SK-N-SH treated with all-trans-retinoic acid at 6 μM for 48 hours (cell line): ENCODE measurements at regions not wholly inside any gene's neighbourhood (a gene's known extent, or its start where the extent isn't known, plus 50 kb on each side); places are given as distances from the start of the nearest gene placed in this dataset.
A peak's percentile ranks its signal among the peaks of the same experiment; 100 is the strongest.

Experiments
- ATAC-seq: fragments of 200-7000 bp; cut with Tn5 transposase; 3 replicates; pipeline ENCODE4 v1.9.1; 2020; ENCODE audit warnings: mild to moderate bottlenecking, moderate library complexity
- ARNTL ChIP-seq: fragments of 450-650 bp; formaldehyde crosslinking; IDR thresholded peaks from 2 replicates; pipeline ENCODE4 v1.5.0; 2020; ENCODE audit warnings: low read depth, mild to moderate bottlenecking, moderate library complexity, borderline replicate concordance
- BACH2 ChIP-seq: fragments of 250-450 bp; sonication (Bioruptor Pico); IDR thresholded peaks from 2 replicates; pipeline ENCODE4 v1.9.0; 2021; ENCODE audit warnings: mild to moderate bottlenecking, borderline replicate concordance
- CSDC2 ChIP-seq: fragments of 250-450 bp; sonication (Bioruptor Pico); IDR thresholded peaks from 2 replicates; pipeline ENCODE4 v1.5.0; 2020; ENCODE audit warnings: mild to moderate bottlenecking, moderate library complexity
- GLIS3 ChIP-seq: fragments of 250-450 bp; sonication (Bioruptor Pico); IDR thresholded peaks from 2 replicates; pipeline ENCODE4 v1.5.0; 2020; ENCODE audit warnings: mild to moderate bottlenecking, moderate library complexity
- ISL1 ChIP-seq: fragments of 250-450 bp; sonication (Bioruptor Pico); IDR thresholded peaks from 2 replicates; pipeline ENCODE4 v2.1.2; 2022; ENCODE audit warnings: mild to moderate bottlenecking, moderate library complexity
- OSR1 ChIP-seq: fragments of 250-450 bp; sonication (Bioruptor Pico); IDR thresholded peaks from 2 replicates; pipeline ENCODE4 v1.8.0; 2022; ENCODE audit warnings: moderate library complexity, mild to moderate bottlenecking, inconsistent platforms
- SNAI2 ChIP-seq: fragments of 250-450 bp; sonication (Bioruptor Pico); IDR thresholded peaks from 2 replicates; pipeline ENCODE4 v1.5.0; 2020; ENCODE audit warnings: mild to moderate bottlenecking, moderate library complexity
- TCF4 ChIP-seq: fragments of 250-450 bp; sonication (Bioruptor Pico); IDR thresholded peaks from 2 replicates; pipeline ENCODE4 v1.8.0; 2021; ENCODE audit warnings: mild to moderate bottlenecking, moderate library complexity, borderline replicate concordance
- TOX ChIP-seq: fragments of 250-450 bp; sonication (Bioruptor Pico); IDR thresholded peaks from 2 replicates; pipeline ENCODE4 v1.8.0; 2021; ENCODE audit warnings: mild to moderate bottlenecking, moderate library complexity, borderline replicate concordance
- ZC3H10 ChIP-seq: fragments of 250-450 bp; sonication (Bioruptor Pico); IDR thresholded peaks from 2 replicates; pipeline ENCODE4 v1.5.1; 2021; ENCODE audit warnings: mild to moderate bottlenecking, moderate library complexity
- ZFP3 ChIP-seq: fragments of 250-450 bp; sonication (Bioruptor Pico); IDR thresholded peaks from 2 replicates; pipeline ENCODE4 v1.5.0; 2020; ENCODE audit warnings: mild to moderate bottlenecking, moderate library complexity
- ZNF70 ChIP-seq: fragments of 450-650 bp; formaldehyde crosslinking; IDR thresholded peaks from 2 replicates; pipeline ENCODE4 v1.5.0; 2020; ENCODE audit warnings: mild to moderate bottlenecking, moderate library complexity
- ZNF8 ChIP-seq: fragments of 450-650 bp; formaldehyde crosslinking; IDR thresholded peaks from 2 replicates; pipeline ENCODE4 v1.5.0; 2020; ENCODE audit warnings: mild to moderate bottlenecking, moderate library complexity
- TF ChIP-seq, protein P1 (sequence below): fragments of 250-450 bp; sonication (Bioruptor Pico); IDR thresholded peaks from 2 replicates; pipeline ENCODE4 v1.5.1; 2020; ENCODE audit warnings: low read depth, mild to moderate bottlenecking, moderate library complexity
- TF ChIP-seq, protein P2 (sequence below): fragments of 250-450 bp; sonication (Bioruptor Pico); IDR thresholded peaks from 2 replicates; pipeline ENCODE4 v1.8.0; 2020; ENCODE audit warnings: mild to moderate bottlenecking, moderate library complexity, borderline replicate concordance
- TF ChIP-seq, protein P3 (sequence below): fragments of 250-450 bp; sonication (Bioruptor Pico); IDR thresholded peaks from 2 replicates; pipeline ENCODE4 v1.5.1; 2021; ENCODE audit warnings: mild to moderate bottlenecking, moderate library complexity
- TF ChIP-seq, protein P4 (sequence below): fragments of 250-450 bp; sonication (Bioruptor Pico); IDR thresholded peaks from 2 replicates; pipeline ENCODE4 v1.8.0; 2021; ENCODE audit warnings: low read depth, mild to moderate bottlenecking, moderate library complexity, borderline replicate concordance
- TF ChIP-seq, protein P5 (sequence below): fragments of 250-450 bp; sonication (Bioruptor Pico); IDR thresholded peaks from 2 replicates; pipeline ENCODE4 v1.5.0; 2020; ENCODE audit warnings: mild to moderate bottlenecking, moderate library complexity

DNA sequence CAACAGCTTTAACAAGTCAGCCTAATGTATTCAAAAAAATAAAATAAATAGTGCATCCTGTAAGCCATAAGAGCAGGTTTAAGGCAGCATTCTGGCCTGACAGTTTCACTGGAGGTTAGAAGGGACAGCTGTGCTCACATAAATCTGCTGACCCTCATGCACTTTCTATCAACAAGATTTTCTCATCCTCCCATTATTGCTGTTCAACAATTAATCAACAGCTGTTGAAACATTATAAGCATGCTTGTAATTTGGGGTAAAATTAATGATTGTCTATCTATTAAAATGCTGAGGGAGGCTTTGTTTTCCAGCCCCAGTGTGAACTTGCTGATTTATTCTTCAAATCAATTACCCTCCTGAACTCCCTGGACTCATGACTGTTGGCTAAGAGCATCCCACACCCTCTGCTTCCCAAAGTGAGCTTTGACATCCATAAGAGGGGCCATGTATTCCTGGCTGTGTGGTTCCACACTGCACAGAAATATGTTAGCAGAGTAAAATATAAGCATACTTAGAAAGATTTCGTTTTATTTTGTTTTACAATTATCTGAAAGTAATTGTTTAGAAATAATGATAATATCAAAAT lies 492.4 kb downstream of the EFNB2 start (continued):
- TF ChIP-seq, protein P1, sequence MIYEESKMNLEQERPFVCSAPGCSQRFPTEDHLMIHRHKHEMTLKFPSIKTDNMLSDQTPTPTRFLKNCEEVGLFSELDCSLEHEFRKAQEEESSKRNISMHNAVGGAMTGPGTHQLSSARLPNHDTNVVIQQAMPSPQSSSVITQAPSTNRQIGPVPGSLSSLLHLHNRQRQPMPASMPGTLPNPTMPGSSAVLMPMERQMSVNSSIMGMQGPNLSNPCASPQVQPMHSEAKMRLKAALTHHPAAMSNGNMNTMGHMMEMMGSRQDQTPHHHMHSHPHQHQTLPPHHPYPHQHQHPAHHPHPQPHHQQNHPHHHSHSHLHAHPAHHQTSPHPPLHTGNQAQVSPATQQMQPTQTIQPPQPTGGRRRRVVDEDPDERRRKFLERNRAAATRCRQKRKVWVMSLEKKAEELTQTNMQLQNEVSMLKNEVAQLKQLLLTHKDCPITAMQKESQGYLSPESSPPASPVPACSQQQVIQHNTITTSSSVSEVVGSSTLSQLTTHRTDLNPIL, result no peak
- TF ChIP-seq ISL1 (CRISPR knock-in tag), result no peak
- TF ChIP-seq BACH2, result no peak
- TF ChIP-seq GLIS3 (CRISPR knock-in tag), result no peak
- no peak for TF ChIP-seq ZNF8
- TF ChIP-seq CSDC2 (CRISPR knock-in tag), result no peak

DNA sequence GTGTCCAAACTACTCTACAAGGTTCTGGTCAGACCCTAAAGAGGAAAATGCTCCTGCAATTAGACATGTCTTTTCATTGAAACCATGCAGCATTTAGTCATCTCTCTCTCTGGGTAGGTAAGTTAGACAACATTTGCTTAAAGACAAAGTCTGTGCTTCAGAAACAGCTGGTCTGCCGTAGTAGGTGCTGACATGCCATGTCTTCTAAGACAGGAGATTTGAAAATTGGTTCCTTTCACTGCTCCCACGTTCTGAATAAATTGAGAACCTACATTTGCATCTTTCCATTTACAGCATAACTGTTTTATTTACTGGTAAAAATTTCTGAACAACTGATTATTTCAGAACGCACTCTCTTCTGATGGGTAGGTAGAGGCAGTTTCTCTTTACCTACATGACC lies 494.0 kb downstream of the EFNB2 start:
- TF ChIP-seq, protein P2, sequence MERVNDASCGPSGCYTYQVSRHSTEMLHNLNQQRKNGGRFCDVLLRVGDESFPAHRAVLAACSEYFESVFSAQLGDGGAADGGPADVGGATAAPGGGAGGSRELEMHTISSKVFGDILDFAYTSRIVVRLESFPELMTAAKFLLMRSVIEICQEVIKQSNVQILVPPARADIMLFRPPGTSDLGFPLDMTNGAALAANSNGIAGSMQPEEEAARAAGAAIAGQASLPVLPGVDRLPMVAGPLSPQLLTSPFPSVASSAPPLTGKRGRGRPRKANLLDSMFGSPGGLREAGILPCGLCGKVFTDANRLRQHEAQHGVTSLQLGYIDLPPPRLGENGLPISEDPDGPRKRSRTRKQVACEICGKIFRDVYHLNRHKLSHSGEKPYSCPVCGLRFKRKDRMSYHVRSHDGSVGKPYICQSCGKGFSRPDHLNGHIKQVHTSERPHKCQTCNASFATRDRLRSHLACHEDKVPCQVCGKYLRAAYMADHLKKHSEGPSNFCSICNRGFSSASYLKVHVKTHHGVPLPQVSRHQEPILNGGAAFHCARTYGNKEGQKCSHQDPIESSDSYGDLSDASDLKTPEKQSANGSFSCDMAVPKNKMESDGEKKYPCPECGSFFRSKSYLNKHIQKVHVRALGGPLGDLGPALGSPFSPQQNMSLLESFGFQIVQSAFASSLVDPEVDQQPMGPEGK, result no peak
- no peak for TF ChIP-seq ISL1 (CRISPR knock-in tag)
- TF ChIP-seq, protein P3, sequence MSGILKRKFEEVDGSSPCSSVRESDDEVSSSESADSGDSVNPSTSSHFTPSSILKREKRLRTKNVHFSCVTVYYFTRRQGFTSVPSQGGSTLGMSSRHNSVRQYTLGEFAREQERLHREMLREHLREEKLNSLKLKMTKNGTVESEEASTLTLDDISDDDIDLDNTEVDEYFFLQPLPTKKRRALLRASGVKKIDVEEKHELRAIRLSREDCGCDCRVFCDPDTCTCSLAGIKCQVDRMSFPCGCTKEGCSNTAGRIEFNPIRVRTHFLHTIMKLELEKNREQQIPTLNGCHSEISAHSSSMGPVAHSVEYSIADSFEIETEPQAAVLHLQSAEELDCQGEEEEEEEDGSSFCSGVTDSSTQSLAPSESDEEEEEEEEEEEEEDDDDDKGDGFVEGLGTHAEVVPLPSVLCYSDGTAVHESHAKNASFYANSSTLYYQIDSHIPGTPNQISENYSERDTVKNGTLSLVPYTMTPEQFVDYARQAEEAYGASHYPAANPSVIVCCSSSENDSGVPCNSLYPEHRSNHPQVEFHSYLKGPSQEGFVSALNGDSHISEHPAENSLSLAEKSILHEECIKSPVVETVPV (CRISPR knock-in tag), result no peak
- TF ChIP-seq GLIS3 (CRISPR knock-in tag), result no peak
- TF ChIP-seq, protein P4, sequence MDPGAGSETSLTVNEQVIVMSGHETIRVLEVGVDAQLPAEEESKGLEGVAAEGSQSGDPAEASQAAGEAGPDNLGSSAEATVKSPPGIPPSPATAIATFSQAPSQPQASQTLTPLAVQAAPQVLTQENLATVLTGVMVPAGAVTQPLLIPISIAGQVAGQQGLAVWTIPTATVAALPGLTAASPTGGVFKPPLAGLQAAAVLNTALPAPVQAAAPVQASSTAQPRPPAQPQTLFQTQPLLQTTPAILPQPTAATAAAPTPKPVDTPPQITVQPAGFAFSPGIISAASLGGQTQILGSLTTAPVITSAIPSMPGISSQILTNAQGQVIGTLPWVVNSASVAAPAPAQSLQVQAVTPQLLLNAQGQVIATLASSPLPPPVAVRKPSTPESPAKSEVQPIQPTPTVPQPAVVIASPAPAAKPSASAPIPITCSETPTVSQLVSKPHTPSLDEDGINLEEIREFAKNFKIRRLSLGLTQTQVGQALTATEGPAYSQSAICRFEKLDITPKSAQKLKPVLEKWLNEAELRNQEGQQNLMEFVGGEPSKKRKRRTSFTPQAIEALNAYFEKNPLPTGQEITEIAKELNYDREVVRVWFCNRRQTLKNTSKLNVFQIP, result no peak
- no peak for TF ChIP-seq OSR1 (CRISPR knock-in tag)
- no peak for TF ChIP-seq ARNTL (CRISPR knock-in tag)
- no peak for TF ChIP-seq CSDC2 (CRISPR knock-in tag)
- no peak for TF ChIP-seq BACH2
- no peak for TF ChIP-seq TOX (CRISPR knock-in tag)
- no peak for TF ChIP-seq ZNF70
- no peak for TF ChIP-seq ZFP3 (CRISPR knock-in tag)
- no peak for TF ChIP-seq ZC3H10
- no peak for TF ChIP-seq ZNF8
- TF ChIP-seq, protein P1, result no peak
- TF ChIP-seq, protein P5, sequence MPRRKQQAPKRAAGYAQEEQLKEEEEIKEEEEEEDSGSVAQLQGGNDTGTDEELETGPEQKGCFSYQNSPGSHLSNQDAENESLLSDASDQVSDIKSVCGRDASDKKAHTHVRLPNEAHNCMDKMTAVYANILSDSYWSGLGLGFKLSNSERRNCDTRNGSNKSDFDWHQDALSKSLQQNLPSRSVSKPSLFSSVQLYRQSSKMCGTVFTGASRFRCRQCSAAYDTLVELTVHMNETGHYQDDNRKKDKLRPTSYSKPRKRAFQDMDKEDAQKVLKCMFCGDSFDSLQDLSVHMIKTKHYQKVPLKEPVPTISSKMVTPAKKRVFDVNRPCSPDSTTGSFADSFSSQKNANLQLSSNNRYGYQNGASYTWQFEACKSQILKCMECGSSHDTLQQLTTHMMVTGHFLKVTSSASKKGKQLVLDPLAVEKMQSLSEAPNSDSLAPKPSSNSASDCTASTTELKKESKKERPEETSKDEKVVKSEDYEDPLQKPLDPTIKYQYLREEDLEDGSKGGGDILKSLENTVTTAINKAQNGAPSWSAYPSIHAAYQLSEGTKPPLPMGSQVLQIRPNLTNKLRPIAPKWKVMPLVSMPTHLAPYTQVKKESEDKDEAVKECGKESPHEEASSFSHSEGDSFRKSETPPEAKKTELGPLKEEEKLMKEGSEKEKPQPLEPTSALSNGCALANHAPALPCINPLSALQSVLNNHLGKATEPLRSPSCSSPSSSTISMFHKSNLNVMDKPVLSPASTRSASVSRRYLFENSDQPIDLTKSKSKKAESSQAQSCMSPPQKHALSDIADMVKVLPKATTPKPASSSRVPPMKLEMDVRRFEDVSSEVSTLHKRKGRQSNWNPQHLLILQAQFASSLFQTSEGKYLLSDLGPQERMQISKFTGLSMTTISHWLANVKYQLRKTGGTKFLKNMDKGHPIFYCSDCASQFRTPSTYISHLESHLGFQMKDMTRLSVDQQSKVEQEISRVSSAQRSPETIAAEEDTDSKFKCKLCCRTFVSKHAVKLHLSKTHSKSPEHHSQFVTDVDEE, result no peak
- TF ChIP-seq TCF4 (CRISPR knock-in tag), result no peak
- TF ChIP-seq SNAI2, result no peak
- TF ChIP-seq, all 23 proteins: peak for 0
- no peak for ATAC-seq

DNA sequence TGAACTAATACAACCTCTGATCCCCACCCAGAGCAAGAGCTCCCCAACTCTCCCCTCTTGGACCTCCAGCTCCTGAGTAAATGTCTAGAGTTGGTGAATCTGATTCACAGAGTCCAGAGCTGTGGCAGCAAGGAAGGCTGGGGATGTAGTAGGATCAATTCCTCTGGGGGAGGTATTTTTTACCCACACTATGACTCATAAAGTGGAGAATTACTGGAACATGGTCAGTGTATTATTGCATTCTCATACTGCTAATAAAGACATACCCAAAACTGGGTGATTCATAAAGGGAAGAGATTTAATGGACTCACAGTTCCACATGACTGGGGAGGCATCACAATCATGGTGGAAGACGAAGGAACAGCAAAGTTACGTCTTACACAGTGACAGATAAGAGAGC lies 496.7 kb downstream of the EFNB2 start:
- TF ChIP-seq, protein P1, result no peak
- TF ChIP-seq ZC3H10 (no peak), TOX (CRISPR knock-in tag) (no peak)
- TF ChIP-seq, protein P3 (CRISPR knock-in tag), result no peak
- TF ChIP-seq, protein P5, result no peak
- TF ChIP-seq, protein P2, result peak; percentile 63; the same call in 1 of the 2 replicates
- TF ChIP-seq, all 23 proteins: peak for 1
- ATAC-seq, result peak; percentile 80
